HCT116 (cell line): ENCODE measurements at regions not wholly inside any gene's neighbourhood (a gene's known extent, or its start where the extent isn't known, plus 50 kb on each side); places are given as distances from the start of the nearest gene placed in this dataset.

ENCODE experiments used
- ATAC-seq: fragments of 200-7000 bp; cut with Tn5 transposase; 2 replicates; pipeline ENCODE4 v1.9.1; 2020; ENCODE audit warnings: mild to moderate bottlenecking, moderate library complexity
- BruUV-seq: library from RNA; stranded (reverse); fragments of 400-500 nt; replicated peaks from 2 replicates; lab custom pipeline; 2021; lab: Mats Ljungman, UMichigan
- CTCF ChIA-PET: fragments of 300-600 bp; sonication (Branson Sonifier 250); formaldehyde crosslinking; loops from one replicate; lab custom pipeline; 2021; ENCODE audit warnings: antibody characterized with exemption; lab: Charles Lee
- POLR2A ChIA-PET: fragments of 300-600, 350-600 bp; sonication (Branson Sonifier 250); formaldehyde crosslinking; loops from one replicate; lab custom pipeline; 2021; ENCODE audit warnings: antibody characterized with exemption; lab: Charles Lee
- RAD21 ChIA-PET, 2 experiments: fragments of 300-600 bp; sonication (Branson Sonifier 250); formaldehyde crosslinking; loops; one replicate each; lab custom pipeline; 2023; ENCODE audit warnings: low total read pairs in 2 of 2; ENCODE audit not compliant: uncharacterized antibody in 2 of 2, unreplicated experiment in 2 of 2, low non-redundant PET in 1 of 2; lab: Charles Lee
- DNase-seq: peaks from one replicate; pipeline ENCODE4 v3.0.0-alpha.2; 2010; ENCODE audit warnings: low read depth, low spot score
- H2AFZ ChIP-seq: fragments of 200-600 bp; shearing (Covaris generic), sonication (generic); 2 replicates; pipeline ENCODE4 v1.6.1; 2017; ENCODE audit warnings: low read depth, mixed run types, mixed read lengths, antibody characterized with exemption, low read length; ENCODE audit not compliant: poor library complexity, severe bottlenecking
- H3K27ac ChIP-seq: 2 replicates; pipeline ENCODE4 v1.5.1; 2012; ENCODE audit warnings: low read depth, low read length
- H3K27me3 ChIP-seq: fragments of 200-600 bp; sonication (generic); 2 replicates; pipeline ENCODE4 v1.6.1; 2016; ENCODE audit warnings: mixed run types, low read length, mixed read lengths; ENCODE audit not compliant: insufficient read depth
- H3K36me3 ChIP-seq, 2 experiments: fragments of 200-500 bp in 1 of 2; fragments of 200-600 bp in 1 of 2; sonication (Bioruptor generic) in 1 of 2; sonication (generic) in 1 of 2; 2 replicates each; pipeline versions ENCODE4 v1.5.1 to v1.6.1; 2014 to 2016; ENCODE audit warnings: low read length in 2 of 2, inconsistent platforms in 1 of 2, mixed read lengths in 1 of 2, mixed run types in 1 of 2; ENCODE audit not compliant: insufficient read depth in 2 of 2, control insufficient read depth in 1 of 2
- H3K4me1 ChIP-seq, 2 experiments: fragments of 200-600 bp in 1 of 2; sonication (generic) in 1 of 2; 2 replicates each; pipeline versions ENCODE4 v1.5.1 to v1.6.1; 2012 to 2017; ENCODE audit warnings: low read length in 2 of 2, inconsistent platforms in 1 of 2, mild to moderate bottlenecking in 1 of 2, mixed read lengths in 1 of 2, mixed run types in 1 of 2, moderate library complexity in 1 of 2; ENCODE audit not compliant: insufficient read depth in 2 of 2, control insufficient read depth in 1 of 2
- H3K4me2 ChIP-seq: fragments of 200-600 bp; sonication (generic); 2 replicates; pipeline ENCODE4 v1.6.1; 2017; ENCODE audit warnings: mixed run types, low read length, mixed read lengths
- H3K4me3 ChIP-seq, 2 experiments: fragments of 200-600 bp in 1 of 2; sonication (generic) in 1 of 2; replicated peaks in 1 of 2; 2 replicates each; pipeline ENCODE4 v1.5.1; 2011 to 2016; ENCODE audit warnings: low read length in 2 of 2, control low read depth in 1 of 2, low read depth in 1 of 2, mild to moderate bottlenecking in 1 of 2, mixed read lengths in 1 of 2, mixed run types in 1 of 2
- H3K79me2 ChIP-seq: fragments of 200-600 bp; sonication (generic); 2 replicates; pipeline ENCODE4 v1.6.1; 2017; ENCODE audit warnings: mild to moderate bottlenecking, mixed run types, low read length, moderate library complexity, mixed read lengths; ENCODE audit not compliant: insufficient read depth
- H3K9ac ChIP-seq: fragments of 200-600 bp; sonication (generic); 2 replicates; pipeline ENCODE4 v1.6.1; 2016; ENCODE audit warnings: low read length, mixed read lengths
- H3K9me2 ChIP-seq: fragments of 200-600 bp; sonication (generic), shearing (Covaris generic); 2 replicates; pipeline ENCODE4 v1.6.1; 2017; ENCODE audit warnings: mixed run types, mild to moderate bottlenecking, moderate library complexity; ENCODE audit not compliant: insufficient read depth
- H3K9me3 ChIP-seq, 2 experiments: fragments of 200-500 bp in 1 of 2; fragments of 200-600 bp in 1 of 2; sonication (Bioruptor generic) in 1 of 2; sonication (generic) in 1 of 2; 2 replicates each; pipeline ENCODE4 v1.6.1; 2014 to 2017; ENCODE audit warnings: low read length in 2 of 2, mixed read lengths in 2 of 2, inconsistent platforms in 1 of 2, low read depth in 1 of 2, mild to moderate bottlenecking in 1 of 2, mixed run types in 1 of 2, moderate library complexity in 1 of 2; ENCODE audit not compliant: control insufficient read depth in 1 of 2, insufficient read depth in 1 of 2
- H4K20me1 ChIP-seq: fragments of 200-600 bp; sonication (generic), shearing (Covaris generic); 2 replicates; pipeline ENCODE4 v1.6.1; 2017; ENCODE audit warnings: mixed run types, mild to moderate bottlenecking, moderate library complexity; ENCODE audit not compliant: insufficient read depth
- CBX3 ChIP-seq: IDR thresholded peaks from 2 replicates; pipeline ENCODE4 v1.6.1; 2012; ENCODE audit warnings: low read depth
- CEBPB ChIP-seq: IDR thresholded peaks from 2 replicates; pipeline ENCODE4 v1.6.1; 2012; ENCODE audit warnings: low read depth
- EGR1 ChIP-seq: IDR thresholded peaks from 2 replicates; pipeline ENCODE4 v1.6.1; 2012; ENCODE audit warnings: low read depth
- ELF1 ChIP-seq: IDR thresholded peaks from 2 replicates; pipeline ENCODE4 v1.6.1; 2012; ENCODE audit warnings: low read depth, borderline replicate concordance
- EZH2phosphoT487 ChIP-seq: fragments of 200-600 bp; IDR thresholded peaks from 2 replicates; pipeline ENCODE4 v1.6.1; 2018; ENCODE audit warnings: antibody characterized with exemption, borderline replicate concordance
- FOSL1 ChIP-seq: IDR thresholded peaks from 2 replicates; pipeline ENCODE4 v1.6.1; 2012; ENCODE audit warnings: low read depth
- JUND ChIP-seq: IDR thresholded peaks from 2 replicates; pipeline ENCODE4 v1.6.1; 2012
- POLR2A ChIP-seq: IDR thresholded peaks from 2 replicates; pipeline ENCODE4 v1.7.0; 2011; ENCODE audit warnings: borderline replicate concordance; ENCODE audit not compliant: insufficient read depth, insufficient read length; ENCODE audit errors: extremely low read depth
- POLR2AphosphoS5 ChIP-seq: IDR thresholded peaks from 2 replicates; pipeline ENCODE4 v1.6.1; 2011; ENCODE audit warnings: mild to moderate bottlenecking, low read depth, low read length, moderate library complexity
- RAD21 ChIP-seq: IDR thresholded peaks from 2 replicates; pipeline ENCODE4 v1.6.1; 2012; ENCODE audit warnings: low read depth, mild to moderate bottlenecking
- SIN3A ChIP-seq: IDR thresholded peaks from 2 replicates; pipeline ENCODE4 v1.6.1; 2012; ENCODE audit warnings: low read depth
- SP1 ChIP-seq: IDR thresholded peaks from 2 replicates; pipeline ENCODE4 v1.6.1; 2012; ENCODE audit warnings: low read depth
- SRF ChIP-seq: IDR thresholded peaks from 2 replicates; pipeline ENCODE4 v1.6.1; 2012; ENCODE audit warnings: low read depth
- YY1 ChIP-seq: IDR thresholded peaks from 2 replicates; pipeline ENCODE4 v1.6.1; 2011; ENCODE audit warnings: low read length, low read depth, moderate library complexity, mild to moderate bottlenecking; ENCODE audit not compliant: insufficient replicate concordance; ENCODE audit errors: extremely low read depth
- ZFX ChIP-seq: fragments of 450-650 bp; IDR thresholded peaks from 2 replicates; pipeline ENCODE4 v1.6.1; 2017
- intact Hi-C: fragments of 100-400 bp; cut with micrococcal nuclease; formaldehyde crosslinking; loops from 2 replicates; pipeline ENCODE4 v1.10.0; 2022
- TF ChIP-seq, protein P1 (sequence below): IDR thresholded peaks from 2 replicates; pipeline ENCODE4 v1.6.1; 2012
- TF ChIP-seq, protein P2 (sequence below), 3 experiments: fragments of 200-600 bp in 1 of 3; sonication (generic) in 1 of 3; IDR thresholded peaks in 2 of 3; conservative IDR thresholded peaks in 1 of 3; 2 replicates each; pipeline ENCODE4 v1.5.1; 2012 to 2017; ENCODE audit warnings: low read depth in 2 of 3, low read length in 2 of 3, antibody characterized with exemption in 1 of 3, borderline replicate concordance in 1 of 3, control low read depth in 1 of 3, mild to moderate bottlenecking in 1 of 3, mixed read lengths in 1 of 3, mixed run types in 1 of 3, moderate library complexity in 1 of 3; ENCODE audit not compliant: insufficient read depth in 1 of 3
- TF ChIP-seq, protein P3 (sequence below): IDR thresholded peaks from 2 replicates; pipeline ENCODE4 v1.6.1; 2011; ENCODE audit warnings: mild to moderate bottlenecking, low read length, moderate library complexity; ENCODE audit not compliant: insufficient replicate concordance; ENCODE audit errors: extremely low read depth
- TF ChIP-seq, protein P4 (sequence below): IDR thresholded peaks from 2 replicates; pipeline ENCODE4 v1.6.1; 2012; ENCODE audit warnings: low read depth
- TF ChIP-seq, protein P5 (sequence below): IDR thresholded peaks from 2 replicates; pipeline ENCODE4 v1.6.1; 2012

DNA sequence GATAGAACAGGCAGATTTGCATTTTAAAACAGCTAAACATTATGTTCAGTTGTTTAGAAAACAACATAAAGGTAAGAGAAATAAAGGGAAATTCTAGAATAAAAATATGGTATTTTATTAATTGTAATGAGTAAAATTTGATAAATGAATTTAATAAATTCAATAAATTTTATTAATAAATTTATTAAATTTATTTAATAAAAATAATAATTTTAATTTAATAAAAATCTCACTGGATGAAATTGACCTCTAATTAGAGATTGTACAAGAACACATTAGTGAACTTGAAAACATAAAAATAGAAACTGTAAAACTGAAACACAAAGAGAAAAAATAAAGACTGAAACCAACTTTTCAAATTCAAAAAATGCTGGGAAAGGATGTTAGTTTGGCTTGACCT, 605.7 kb upstream of the LRRC4C start:
- no peaks in the 10 kb centered on the region for H3K27me3 ChIP-seq
- H3K4me3 ChIP-seq, result no peak overlapping the region
- TF ChIP-seq SIN3A (no peak), POLR2A (no peak), JUND (no peak), RAD21 (no peak), EGR1 (no peak), FOSL1 (no peak), ELF1 (no peak), SP1 (no peak), SRF (no peak), POLR2AphosphoS5 (no peak), EZH2phosphoT487 (no peak), YY1 (no peak), CEBPB (no peak), ZFX (no peak), CBX3 (no peak)
- TF ChIP-seq, protein P1, sequence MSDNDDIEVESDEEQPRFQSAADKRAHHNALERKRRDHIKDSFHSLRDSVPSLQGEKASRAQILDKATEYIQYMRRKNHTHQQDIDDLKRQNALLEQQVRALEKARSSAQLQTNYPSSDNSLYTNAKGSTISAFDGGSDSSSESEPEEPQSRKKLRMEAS, result no peak
- TF ChIP-seq, protein P2, sequence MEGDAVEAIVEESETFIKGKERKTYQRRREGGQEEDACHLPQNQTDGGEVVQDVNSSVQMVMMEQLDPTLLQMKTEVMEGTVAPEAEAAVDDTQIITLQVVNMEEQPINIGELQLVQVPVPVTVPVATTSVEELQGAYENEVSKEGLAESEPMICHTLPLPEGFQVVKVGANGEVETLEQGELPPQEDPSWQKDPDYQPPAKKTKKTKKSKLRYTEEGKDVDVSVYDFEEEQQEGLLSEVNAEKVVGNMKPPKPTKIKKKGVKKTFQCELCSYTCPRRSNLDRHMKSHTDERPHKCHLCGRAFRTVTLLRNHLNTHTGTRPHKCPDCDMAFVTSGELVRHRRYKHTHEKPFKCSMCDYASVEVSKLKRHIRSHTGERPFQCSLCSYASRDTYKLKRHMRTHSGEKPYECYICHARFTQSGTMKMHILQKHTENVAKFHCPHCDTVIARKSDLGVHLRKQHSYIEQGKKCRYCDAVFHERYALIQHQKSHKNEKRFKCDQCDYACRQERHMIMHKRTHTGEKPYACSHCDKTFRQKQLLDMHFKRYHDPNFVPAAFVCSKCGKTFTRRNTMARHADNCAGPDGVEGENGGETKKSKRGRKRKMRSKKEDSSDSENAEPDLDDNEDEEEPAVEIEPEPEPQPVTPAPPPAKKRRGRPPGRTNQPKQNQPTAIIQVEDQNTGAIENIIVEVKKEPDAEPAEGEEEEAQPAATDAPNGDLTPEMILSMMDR (IDR thresholded peaks at IDR 0.05 in 2 of 3, conservative IDR thresholded peaks at IDR 0.05 in 1 of 3; ENCODE audit: borderline replicate concordance in 1 of 3, insufficient read depth in 1 of 3, low read depth in 2 of 3, low read length in 2 of 3), result no peak
- TF ChIP-seq, protein P3, sequence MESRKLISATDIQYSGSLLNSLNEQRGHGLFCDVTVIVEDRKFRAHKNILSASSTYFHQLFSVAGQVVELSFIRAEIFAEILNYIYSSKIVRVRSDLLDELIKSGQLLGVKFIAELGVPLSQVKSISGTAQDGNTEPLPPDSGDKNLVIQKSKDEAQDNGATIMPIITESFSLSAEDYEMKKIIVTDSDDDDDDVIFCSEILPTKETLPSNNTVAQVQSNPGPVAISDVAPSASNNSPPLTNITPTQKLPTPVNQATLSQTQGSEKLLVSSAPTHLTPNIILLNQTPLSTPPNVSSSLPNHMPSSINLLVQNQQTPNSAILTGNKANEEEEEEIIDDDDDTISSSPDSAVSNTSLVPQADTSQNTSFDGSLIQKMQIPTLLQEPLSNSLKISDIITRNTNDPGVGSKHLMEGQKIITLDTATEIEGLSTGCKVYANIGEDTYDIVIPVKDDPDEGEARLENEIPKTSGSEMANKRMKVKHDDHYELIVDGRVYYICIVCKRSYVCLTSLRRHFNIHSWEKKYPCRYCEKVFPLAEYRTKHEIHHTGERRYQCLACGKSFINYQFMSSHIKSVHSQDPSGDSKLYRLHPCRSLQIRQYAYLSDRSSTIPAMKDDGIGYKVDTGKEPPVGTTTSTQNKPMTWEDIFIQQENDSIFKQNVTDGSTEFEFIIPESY, result no peak
- TF ChIP-seq, protein P4, sequence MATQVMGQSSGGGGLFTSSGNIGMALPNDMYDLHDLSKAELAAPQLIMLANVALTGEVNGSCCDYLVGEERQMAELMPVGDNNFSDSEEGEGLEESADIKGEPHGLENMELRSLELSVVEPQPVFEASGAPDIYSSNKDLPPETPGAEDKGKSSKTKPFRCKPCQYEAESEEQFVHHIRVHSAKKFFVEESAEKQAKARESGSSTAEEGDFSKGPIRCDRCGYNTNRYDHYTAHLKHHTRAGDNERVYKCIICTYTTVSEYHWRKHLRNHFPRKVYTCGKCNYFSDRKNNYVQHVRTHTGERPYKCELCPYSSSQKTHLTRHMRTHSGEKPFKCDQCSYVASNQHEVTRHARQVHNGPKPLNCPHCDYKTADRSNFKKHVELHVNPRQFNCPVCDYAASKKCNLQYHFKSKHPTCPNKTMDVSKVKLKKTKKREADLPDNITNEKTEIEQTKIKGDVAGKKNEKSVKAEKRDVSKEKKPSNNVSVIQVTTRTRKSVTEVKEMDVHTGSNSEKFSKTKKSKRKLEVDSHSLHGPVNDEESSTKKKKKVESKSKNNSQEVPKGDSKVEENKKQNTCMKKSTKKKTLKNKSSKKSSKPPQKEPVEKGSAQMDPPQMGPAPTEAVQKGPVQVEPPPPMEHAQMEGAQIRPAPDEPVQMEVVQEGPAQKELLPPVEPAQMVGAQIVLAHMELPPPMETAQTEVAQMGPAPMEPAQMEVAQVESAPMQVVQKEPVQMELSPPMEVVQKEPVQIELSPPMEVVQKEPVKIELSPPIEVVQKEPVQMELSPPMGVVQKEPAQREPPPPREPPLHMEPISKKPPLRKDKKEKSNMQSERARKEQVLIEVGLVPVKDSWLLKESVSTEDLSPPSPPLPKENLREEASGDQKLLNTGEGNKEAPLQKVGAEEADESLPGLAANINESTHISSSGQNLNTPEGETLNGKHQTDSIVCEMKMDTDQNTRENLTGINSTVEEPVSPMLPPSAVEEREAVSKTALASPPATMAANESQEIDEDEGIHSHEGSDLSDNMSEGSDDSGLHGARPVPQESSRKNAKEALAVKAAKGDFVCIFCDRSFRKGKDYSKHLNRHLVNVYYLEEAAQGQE, result no peak
- TF ChIP-seq, protein P5, sequence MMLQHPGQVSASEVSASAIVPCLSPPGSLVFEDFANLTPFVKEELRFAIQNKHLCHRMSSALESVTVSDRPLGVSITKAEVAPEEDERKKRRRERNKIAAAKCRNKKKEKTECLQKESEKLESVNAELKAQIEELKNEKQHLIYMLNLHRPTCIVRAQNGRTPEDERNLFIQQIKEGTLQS, result no peak
- no peaks in the 10 kb centered on the region for H3K9me2 ChIP-seq
- ATAC-seq, result no peak
- H2AFZ ChIP-seq, result no peak overlapping the region
- ChIA-PET CTCF (no interaction called here), POLR2A (no interaction called here), RAD21 (no interaction called here)
- H3K4me1 ChIP-seq, result no peaks in the 10 kb centered on the region
- no peaks in the 10 kb centered on the region for H4K20me1 ChIP-seq
- no peak overlapping the region for H3K9ac ChIP-seq
- intact Hi-C loops, result no loop called here
- H3K79me2 ChIP-seq, result no peaks in the 10 kb centered on the region
- DNase-seq, result no peak
- no peak overlapping the region for H3K4me2 ChIP-seq
- no TSS peak for BruUV-seq
- H3K36me3 ChIP-seq, result no peaks in the 10 kb centered on the region
- H3K27ac ChIP-seq, result no peak overlapping the region
- H3K9me3 ChIP-seq, result peaks cover 3 to 23% of the 10 kb centered on the region in 2 experiments; a peak in 3 of 4 replicates
